Skeletal muscle satellite cell (primary cell): ENCODE measurements at regions not wholly inside any gene's neighbourhood (a gene's known extent, or its start where the extent isn't known, plus 50 kb on each side); places are given as distances from the start of the nearest gene placed in this dataset.

Experiments used
- H3K27me3 ChIP-seq: 2 replicates; pipeline ENCODE4 v1.7.0; 2013; ENCODE audit warnings: low read length; ENCODE audit not compliant: control insufficient read depth, insufficient read depth
- H3K36me3 ChIP-seq: 2 replicates; pipeline ENCODE4 v1.7.0; 2013; ENCODE audit warnings: mild to moderate bottlenecking, control low read depth, low read length; ENCODE audit not compliant: insufficient read depth
- H3K4me1 ChIP-seq: 2 replicates; pipeline ENCODE4 v1.7.0; 2013; ENCODE audit warnings: low read length; ENCODE audit not compliant: control insufficient read depth, insufficient read depth
- H3K4me2 ChIP-seq: 2 replicates; pipeline ENCODE4 v1.7.0; 2013; ENCODE audit warnings: mild to moderate bottlenecking, low read length
- H3K4me3 ChIP-seq: 2 replicates; pipeline ENCODE4 v1.7.0; 2013; ENCODE audit warnings: low read length
- H3K9ac ChIP-seq: 2 replicates; pipeline ENCODE4 v1.7.0; 2013; ENCODE audit warnings: mild to moderate bottlenecking, low read depth, low read length, moderate library complexity
- H3K9me3 ChIP-seq: replicated peaks from 2 replicates; pipeline ENCODE4 v1.7.0; 2013; ENCODE audit warnings: mild to moderate bottlenecking, control low read depth, low read length

DNA sequence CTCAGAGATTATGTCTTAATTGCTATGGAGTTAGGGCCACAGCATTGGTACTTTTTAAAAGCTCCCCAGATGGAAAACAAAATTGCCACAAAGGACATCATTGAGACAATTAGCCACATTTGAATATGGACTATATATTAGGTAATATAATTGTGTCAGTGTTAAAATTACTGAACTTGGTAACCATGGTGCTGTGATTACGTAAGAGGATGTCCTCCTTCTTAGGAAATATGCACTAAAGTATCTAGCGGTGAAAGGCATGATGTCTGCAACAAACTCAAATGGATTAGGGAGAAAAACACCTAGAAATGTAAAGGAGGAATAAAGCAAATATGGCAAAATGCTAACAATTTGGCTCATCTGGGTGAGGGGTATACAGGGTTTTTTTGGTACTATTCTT is 89.9 kb upstream of the PAK3 start:
- Histone ChIP-seq H3K9me3 (no peaks in the 10 kb centered on the region), H3K27me3 (peaks cover 69% of the 10 kb centered on the region), H3K4me2 (no peak overlapping the region), H3K36me3 (no peaks in the 10 kb centered on the region), H3K4me3 (no peak overlapping the region), H3K4me1 (no peaks in the 10 kb centered on the region), H3K9ac (no peak overlapping the region)

DNA sequence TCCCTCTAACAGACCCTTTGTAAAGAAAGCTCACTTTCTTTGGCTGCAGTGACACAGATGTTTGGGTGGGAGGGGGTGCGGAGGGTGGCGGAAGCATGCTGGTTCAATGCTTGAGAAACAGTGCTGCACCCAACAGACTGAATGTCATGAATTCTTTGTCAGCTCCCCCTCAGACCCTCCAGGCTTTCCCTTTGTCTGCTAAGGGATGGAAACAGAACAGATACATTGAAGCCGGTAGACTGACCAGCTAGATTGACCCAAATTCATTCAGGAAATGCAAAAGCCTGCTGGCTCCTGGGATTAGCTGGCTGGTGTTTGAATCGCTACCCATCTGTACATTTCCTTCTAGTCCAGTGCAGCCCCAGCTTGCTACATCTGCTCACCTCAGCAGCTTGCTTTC is 90.8 kb upstream of the PAK3 start:
- Histone ChIP-seq H3K9ac (no peak overlapping the region), H3K4me3 (no peak overlapping the region), H3K9me3 (no peaks in the 10 kb centered on the region), H3K4me1 (no peaks in the 10 kb centered on the region), H3K4me2 (no peak overlapping the region), H3K36me3 (no peaks in the 10 kb centered on the region), H3K27me3 (peaks cover 67% of the 10 kb centered on the region)

DNA sequence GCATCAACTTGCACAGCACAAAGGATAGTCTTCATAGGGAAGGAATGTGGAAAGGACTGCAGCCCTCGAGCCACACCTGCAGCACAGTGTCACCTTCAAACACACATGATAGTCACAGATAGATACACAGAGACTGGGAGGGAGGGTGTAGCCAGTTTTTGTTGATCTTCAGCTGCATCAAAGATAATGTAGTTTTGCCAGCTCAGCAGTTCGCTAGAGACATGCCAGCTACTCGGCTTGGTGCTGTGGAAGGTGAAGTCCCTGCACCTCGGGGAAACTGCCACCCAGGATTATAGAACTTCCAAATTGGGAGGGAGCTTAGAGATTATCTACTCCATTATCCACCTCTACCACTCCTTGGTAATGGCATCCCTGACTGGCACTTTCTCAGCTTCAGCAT is 92.9 kb upstream of the PAK3 start:
- H3K9me3 ChIP-seq: no peaks in the 10 kb centered on the region
- no peak overlapping the region for H3K4me2 ChIP-seq
- no peak overlapping the region for H3K9ac ChIP-seq
- peaks cover 52% of the 10 kb centered on the region for H3K27me3 ChIP-seq
- H3K36me3 ChIP-seq: no peaks in the 10 kb centered on the region
- no peak overlapping the region for H3K4me3 ChIP-seq
- H3K4me1 ChIP-seq: no peaks in the 10 kb centered on the region

DNA sequence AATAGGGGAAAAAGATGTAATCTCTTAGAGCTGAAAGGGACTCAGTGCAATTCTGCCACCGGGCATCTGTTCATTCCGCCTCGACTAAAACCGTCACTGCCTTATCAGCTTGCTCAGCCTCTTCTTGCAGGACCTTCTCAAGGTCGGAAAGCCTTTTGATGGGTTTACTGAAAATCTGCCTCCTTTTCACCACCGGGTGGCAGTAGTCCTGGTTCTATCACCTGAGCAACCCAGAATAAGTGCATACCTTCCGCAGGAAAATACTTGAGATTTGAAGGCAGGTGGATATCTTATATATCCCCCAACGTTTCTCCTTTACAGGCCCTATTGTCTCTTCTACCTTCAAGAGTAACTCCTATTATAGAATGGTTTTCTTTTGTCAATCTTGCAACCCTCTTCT is 103.4 kb upstream of the PAK3 start:
- Histone ChIP-seq H3K27me3 (peaks cover 37% of the 10 kb centered on the region), H3K9me3 (no peaks in the 10 kb centered on the region), H3K4me3 (no peak overlapping the region), H3K4me1 (no peaks in the 10 kb centered on the region), H3K36me3 (no peaks in the 10 kb centered on the region), H3K9ac (no peak overlapping the region), H3K4me2 (no peak overlapping the region)

DNA sequence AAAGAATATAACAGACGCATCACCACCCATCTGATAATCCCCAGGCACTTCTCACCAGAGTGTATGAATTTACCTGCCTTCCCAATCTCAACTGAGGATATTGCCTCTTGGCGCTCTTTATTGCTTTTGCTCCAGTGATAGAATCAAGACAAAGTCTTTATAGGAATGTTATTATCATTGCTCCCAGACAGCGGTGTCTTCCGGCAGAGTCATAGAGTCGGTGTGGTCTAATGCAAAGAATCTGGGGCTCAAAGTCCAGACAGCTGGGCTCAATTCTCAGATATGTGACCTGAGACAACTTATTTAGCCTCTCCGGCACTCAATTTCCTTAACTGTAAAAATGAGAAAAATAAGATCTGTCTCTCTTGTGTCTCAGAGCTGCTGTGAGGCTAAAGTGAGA is 106.1 kb upstream of the PAK3 start:
- Histone ChIP-seq H3K4me2 (no peak overlapping the region), H3K4me3 (no peak overlapping the region), H3K36me3 (no peaks in the 10 kb centered on the region), H3K9me3 (no peaks in the 10 kb centered on the region), H3K4me1 (no peaks in the 10 kb centered on the region), H3K9ac (no peak overlapping the region), H3K27me3 (peaks cover 52% of the 10 kb centered on the region)

DNA sequence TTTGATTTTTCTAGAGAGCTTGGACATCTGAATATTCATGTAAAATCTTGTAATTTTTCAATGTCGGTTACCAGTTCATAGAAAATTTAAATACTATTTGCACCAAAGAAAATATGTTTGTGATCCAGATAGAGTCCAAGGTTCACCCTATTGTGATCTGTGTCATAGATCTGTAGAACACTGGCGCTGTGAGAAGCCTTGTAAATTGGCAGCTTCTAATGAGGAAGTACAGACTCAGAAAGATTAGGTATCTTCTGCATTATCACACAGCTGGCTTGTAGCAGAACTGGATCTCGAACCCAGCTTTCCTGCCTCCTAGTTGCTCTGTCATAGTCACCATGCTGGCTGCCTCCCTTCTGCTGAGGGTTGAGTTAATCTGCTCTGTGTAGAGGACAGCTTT is 106.5 kb upstream of the PAK3 start:
- Histone ChIP-seq H3K4me1 (no peaks in the 10 kb centered on the region), H3K4me3 (no peak overlapping the region), H3K4me2 (no peak overlapping the region), H3K27me3 (peaks cover 48% of the 10 kb centered on the region), H3K9ac (no peak overlapping the region), H3K36me3 (no peaks in the 10 kb centered on the region), H3K9me3 (no peaks in the 10 kb centered on the region)

DNA sequence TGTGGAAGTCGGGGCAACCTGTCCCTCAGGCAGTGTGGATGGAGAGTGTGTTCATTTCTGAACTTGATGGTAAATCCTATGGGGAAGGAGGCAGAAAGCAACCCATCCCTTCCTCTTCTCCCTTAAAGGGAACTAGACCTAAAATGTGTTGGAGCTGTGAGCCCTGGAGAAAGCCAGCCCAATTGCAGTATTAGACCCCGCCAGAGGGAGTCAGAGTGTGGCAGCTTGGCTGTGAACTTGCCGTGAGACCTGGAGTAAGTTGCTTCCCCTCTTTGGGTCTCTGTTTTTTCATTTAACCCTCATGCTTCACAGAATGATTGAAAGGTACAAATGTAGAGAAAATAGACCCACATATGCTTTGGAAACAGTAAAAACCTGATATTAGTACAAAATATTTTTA is 108.7 kb upstream of the PAK3 start:
- H3K4me2 ChIP-seq: no peak overlapping the region
- H3K27me3 ChIP-seq: peaks cover 53% of the 10 kb centered on the region

DNA sequence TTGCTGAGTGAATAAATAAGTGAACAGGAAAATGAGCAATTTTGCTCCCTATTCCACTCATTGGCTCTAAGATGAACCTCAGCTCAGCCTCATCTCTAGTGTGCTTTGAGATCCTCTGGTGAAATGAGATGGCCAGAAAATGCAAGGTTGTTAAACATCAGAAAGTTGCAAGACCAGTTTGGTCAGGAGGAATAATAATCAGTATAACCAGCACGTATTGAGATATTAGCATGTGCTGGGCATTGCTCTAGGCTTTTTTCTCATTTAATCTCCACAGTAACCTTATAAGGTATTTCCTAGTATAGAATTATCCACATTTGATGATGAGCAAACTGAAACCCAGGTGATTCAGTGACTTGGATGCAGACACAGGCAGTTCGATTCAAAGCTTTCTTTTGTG is 110.5 kb upstream of the PAK3 start:
- Histone ChIP-seq H3K9me3 (no peaks in the 10 kb centered on the region), H3K4me3 (no peak overlapping the region), H3K4me1 (no peaks in the 10 kb centered on the region), H3K36me3 (no peaks in the 10 kb centered on the region), H3K27me3 (peaks cover 64% of the 10 kb centered on the region), H3K9ac (no peak overlapping the region), H3K4me2 (no peak overlapping the region)

More for the DNA sequence above, 108.7 kb upstream of the PAK3 start:
- no peak overlapping the region for H3K4me3 ChIP-seq
- H3K4me1 ChIP-seq: no peaks in the 10 kb centered on the region
- no peaks in the 10 kb centered on the region for H3K9me3 ChIP-seq
- no peak overlapping the region for H3K9ac ChIP-seq
- no peaks in the 10 kb centered on the region for H3K36me3 ChIP-seq

DNA sequence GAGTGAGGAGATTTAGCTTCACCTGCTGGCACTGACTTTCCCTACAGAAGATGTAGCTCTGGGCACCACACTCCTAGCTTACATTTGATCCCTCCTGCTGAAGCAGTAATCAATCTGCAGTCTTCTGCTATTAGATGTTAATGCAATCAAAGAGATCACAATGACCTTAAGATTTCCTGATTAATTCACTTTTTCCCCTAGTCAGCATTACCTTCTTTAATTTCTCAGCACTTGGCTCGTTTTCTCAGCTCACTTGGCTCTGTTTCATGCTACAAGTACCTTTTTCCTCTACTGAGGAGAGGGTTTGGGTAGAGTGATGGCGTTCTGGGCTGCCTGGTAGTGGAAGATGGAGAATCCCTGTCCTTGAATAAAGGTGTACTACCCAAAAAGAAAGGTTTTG is 113.0 kb upstream of the PAK3 start:
- Histone ChIP-seq H3K9me3 (no peaks in the 10 kb centered on the region), H3K4me3 (no peak overlapping the region), H3K4me2 (no peak overlapping the region), H3K27me3 (peaks cover 44% of the 10 kb centered on the region), H3K9ac (no peak overlapping the region), H3K36me3 (no peaks in the 10 kb centered on the region), H3K4me1 (no peaks in the 10 kb centered on the region)

DNA sequence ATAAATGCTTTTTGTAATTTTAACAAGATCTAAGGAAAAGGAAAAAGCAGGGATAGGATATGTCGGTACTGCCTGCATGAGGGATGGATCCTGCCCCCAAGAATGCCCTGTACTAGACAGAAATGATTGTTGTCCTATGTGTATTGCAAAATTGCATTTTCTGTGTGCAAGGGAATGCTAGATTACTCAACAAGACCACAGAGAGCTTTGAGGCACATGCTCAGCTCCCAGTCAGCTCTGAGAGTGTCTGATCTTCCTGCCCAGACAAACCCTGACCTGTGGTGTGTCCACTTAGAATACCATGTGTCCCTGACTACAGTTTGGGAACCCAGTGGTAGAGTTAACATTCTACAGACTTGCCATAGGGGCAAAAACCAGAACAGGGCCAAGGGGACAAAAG is 129.2 kb upstream of the PAK3 start:
- no peaks in the 10 kb centered on the region for H3K9me3 ChIP-seq
- H3K4me3 ChIP-seq: no peak overlapping the region
- H3K4me2 ChIP-seq: no peak overlapping the region
- H3K36me3 ChIP-seq: no peaks in the 10 kb centered on the region
- H3K9ac ChIP-seq: no peak overlapping the region
- H3K4me1 ChIP-seq: no peaks in the 10 kb centered on the region
- H3K27me3 ChIP-seq: peaks cover 40% of the 10 kb centered on the region

DNA sequence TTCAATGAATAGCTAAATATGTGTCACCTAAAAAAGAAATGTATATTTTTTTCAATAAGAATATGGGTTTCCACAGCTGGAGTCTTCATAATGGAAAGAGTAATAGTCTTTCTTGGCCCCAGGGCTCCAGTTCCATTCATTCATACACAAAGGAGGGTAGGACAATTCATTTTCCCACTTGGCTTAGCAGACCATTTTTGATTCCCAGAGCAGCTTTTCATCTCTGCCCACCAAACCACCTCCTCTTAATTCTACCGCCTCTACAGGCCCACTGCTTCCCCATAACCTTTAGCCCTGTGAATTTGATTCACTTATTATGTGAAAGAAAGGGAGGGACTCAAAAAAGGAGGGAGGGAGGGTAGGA is 129.9 kb upstream of the PAK3 start:
- H3K27me3 ChIP-seq: peaks cover 45% of the 10 kb centered on the region
- H3K9ac ChIP-seq: no peak overlapping the region
- no peaks in the 10 kb centered on the region for H3K4me1 ChIP-seq
- no peaks in the 10 kb centered on the region for H3K9me3 ChIP-seq
- no peaks in the 10 kb centered on the region for H3K36me3 ChIP-seq
- no peak overlapping the region for H3K4me3 ChIP-seq
- H3K4me2 ChIP-seq: no peak overlapping the region

DNA sequence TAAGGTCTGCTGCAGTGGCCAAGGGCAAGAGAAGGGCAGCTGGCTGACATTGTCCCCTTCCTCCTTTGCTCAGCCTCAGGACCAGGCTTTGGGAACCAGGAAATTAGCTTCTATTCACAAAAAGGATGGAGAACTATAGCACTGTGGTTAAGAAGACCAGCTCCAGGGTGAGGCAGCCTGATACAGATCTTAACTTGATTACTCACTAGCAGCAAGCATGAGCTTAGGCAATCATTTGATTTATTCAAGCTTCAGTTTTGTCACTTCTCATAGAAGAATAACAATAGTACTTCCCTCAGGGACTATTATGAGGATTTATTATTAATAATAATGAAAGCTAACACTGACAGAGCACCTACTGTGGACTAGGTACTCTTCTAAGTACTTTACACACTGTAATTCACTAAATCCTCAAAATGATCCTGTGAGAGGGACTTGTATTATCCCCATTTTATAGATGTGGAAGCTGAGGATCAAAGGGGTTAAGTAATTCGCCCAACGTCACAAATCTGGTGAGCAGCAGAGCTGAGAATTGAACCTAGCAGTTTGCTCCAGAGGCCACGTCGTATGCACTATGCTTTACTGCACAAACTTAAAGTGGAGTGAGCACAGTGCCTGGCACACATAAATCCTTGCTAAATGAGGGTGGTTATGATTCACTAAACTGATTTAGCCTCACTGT is 130.4 kb upstream of the PAK3 start:
- no peaks in the 10 kb centered on the region for H3K9me3 ChIP-seq
- H3K9ac ChIP-seq: no peak overlapping the region
- no peaks in the 10 kb centered on the region for H3K36me3 ChIP-seq
- peaks cover 46% of the 10 kb centered on the region for H3K27me3 ChIP-seq
- no peak overlapping the region for H3K4me2 ChIP-seq
- H3K4me1 ChIP-seq: no peaks in the 10 kb centered on the region
- H3K4me3 ChIP-seq: no peak overlapping the region
